ENCODE measurements at regions not wholly inside any gene's neighbourhood (a gene's known extent, or its start where the extent isn't known, plus 50 kb on each side); places are given as distances from the start of the nearest gene placed in this dataset.

DNA sequence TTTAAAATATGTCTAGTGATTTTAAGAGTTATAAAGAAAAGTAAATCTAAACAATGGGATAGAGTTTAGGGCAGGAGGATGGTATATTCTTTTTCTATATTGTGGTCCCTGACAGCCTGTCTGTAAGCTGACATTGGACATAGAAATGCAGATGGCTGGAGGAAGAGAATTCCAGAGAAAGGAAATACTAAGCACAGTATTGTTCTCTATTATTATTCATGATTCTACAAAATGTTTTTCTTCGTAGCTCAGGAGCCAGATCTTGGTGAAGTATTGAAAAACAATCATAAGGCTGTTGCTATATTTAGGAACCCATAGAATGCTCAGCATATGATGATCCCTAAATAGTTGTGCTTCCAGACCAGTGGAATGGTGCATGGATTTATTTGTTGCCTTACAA is 117.0 kb upstream of the FAM3C start:
- intact Hi-C loops (cut with micrococcal nuclease; ENCODE audit: unreplicated experiment): no loop called here
- DNase-seq (ENCODE audit: low spot score): no peak
- no peaks in the 10 kb centered on the region for H3K27me3 ChIP-seq (replicated peaks; ENCODE audit: insufficient read depth, low read depth, low read length, poor library complexity)
- H3K9me3 ChIP-seq (ENCODE audit: low read depth, low read length, poor library complexity, severe bottlenecking): peaks cover 11% of the 10 kb centered on the region
- POLR2A ChIA-PET (ENCODE audit: low non-redundant PET): no interaction called here
- no peaks in the 10 kb centered on the region for H3K36me3 ChIP-seq (ENCODE audit: insufficient read depth, low read length, poor library complexity, severe bottlenecking)
- no peaks in the 10 kb centered on the region for H3K4me1 ChIP-seq (ENCODE audit: insufficient read depth, low read length, poor library complexity, severe bottlenecking)
- CTCF ChIA-PET: no interaction called here
- H3K4me3 ChIP-seq (ENCODE audit: low read depth, low read length, poor library complexity, severe bottlenecking): no peak overlapping the region
- H3K27ac ChIP-seq (ENCODE audit: low read depth, low read length, poor library complexity, severe bottlenecking): no peak overlapping the region
- no TSS peak for BruUV-seq (replicated peaks)
- no peak for TF ChIP-seq EZH2 (IDR thresholded peaks at IDR 0.05; ENCODE audit: borderline replicate concordance, low read depth, low read length, poor library complexity, severe bottlenecking)
- TF ChIP-seq, protein P1, sequence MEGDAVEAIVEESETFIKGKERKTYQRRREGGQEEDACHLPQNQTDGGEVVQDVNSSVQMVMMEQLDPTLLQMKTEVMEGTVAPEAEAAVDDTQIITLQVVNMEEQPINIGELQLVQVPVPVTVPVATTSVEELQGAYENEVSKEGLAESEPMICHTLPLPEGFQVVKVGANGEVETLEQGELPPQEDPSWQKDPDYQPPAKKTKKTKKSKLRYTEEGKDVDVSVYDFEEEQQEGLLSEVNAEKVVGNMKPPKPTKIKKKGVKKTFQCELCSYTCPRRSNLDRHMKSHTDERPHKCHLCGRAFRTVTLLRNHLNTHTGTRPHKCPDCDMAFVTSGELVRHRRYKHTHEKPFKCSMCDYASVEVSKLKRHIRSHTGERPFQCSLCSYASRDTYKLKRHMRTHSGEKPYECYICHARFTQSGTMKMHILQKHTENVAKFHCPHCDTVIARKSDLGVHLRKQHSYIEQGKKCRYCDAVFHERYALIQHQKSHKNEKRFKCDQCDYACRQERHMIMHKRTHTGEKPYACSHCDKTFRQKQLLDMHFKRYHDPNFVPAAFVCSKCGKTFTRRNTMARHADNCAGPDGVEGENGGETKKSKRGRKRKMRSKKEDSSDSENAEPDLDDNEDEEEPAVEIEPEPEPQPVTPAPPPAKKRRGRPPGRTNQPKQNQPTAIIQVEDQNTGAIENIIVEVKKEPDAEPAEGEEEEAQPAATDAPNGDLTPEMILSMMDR (conservative IDR thresholded peaks at IDR 0.05; ENCODE audit: low read depth, low read length): no peak

DNA sequence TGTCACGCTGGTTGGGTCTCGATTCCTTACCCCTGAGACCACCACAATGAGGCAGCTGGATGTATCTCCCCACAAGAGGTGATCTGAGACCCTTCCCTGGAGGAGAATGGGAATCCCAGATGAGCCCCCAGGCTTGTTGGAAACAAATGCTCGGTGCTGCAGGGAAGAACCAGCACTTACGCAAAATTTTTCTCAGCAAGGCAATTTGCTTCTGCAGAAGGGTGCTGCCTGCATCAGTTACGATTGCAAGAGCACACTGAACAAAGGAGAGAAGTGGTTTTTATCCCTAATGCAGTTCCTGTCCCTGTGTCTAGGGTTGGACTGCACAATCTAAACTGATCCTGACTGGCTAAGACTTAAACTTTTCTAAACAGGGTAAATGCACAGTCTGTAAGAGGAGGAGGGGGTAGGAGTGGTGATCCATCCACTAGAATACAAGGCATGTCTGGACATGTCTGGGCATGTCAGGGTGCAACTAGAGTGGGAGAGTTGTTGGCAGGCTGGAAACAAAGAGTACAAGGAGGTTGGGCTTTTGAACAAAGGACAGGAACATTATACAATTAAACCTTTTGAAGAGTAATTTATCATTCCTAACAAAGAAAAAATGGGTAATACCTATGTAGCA is 114.9 kb upstream of the FAM3C start:
- no peak for DNase-seq (ENCODE audit: low spot score)
- intact Hi-C loops (cut with micrococcal nuclease; ENCODE audit: unreplicated experiment): no loop called here
- H3K27me3 ChIP-seq (replicated peaks; ENCODE audit: insufficient read depth, low read depth, low read length, poor library complexity): no peaks in the 10 kb centered on the region
- no peak overlapping the region for H3K4me3 ChIP-seq (ENCODE audit: low read depth, low read length, poor library complexity, severe bottlenecking)
- no peaks in the 10 kb centered on the region for H3K36me3 ChIP-seq (ENCODE audit: insufficient read depth, low read length, poor library complexity, severe bottlenecking)
- no peak overlapping the region for H3K27ac ChIP-seq (ENCODE audit: low read depth, low read length, poor library complexity, severe bottlenecking)
- H3K4me1 ChIP-seq (ENCODE audit: insufficient read depth, low read length, poor library complexity, severe bottlenecking): no peaks in the 10 kb centered on the region
- no TSS peak for BruUV-seq (replicated peaks)
- TF ChIP-seq, protein P1 (conservative IDR thresholded peaks at IDR 0.05; ENCODE audit: low read depth, low read length): no peak
- no peak for TF ChIP-seq EZH2 (IDR thresholded peaks at IDR 0.05; ENCODE audit: borderline replicate concordance, low read depth, low read length, poor library complexity, severe bottlenecking)
- POLR2A ChIA-PET (ENCODE audit: low non-redundant PET): no interaction called here
- CTCF ChIA-PET: no interaction called here
- H3K9me3 ChIP-seq (ENCODE audit: low read depth, low read length, poor library complexity, severe bottlenecking): peaks cover 18% of the 10 kb centered on the region

DNA sequence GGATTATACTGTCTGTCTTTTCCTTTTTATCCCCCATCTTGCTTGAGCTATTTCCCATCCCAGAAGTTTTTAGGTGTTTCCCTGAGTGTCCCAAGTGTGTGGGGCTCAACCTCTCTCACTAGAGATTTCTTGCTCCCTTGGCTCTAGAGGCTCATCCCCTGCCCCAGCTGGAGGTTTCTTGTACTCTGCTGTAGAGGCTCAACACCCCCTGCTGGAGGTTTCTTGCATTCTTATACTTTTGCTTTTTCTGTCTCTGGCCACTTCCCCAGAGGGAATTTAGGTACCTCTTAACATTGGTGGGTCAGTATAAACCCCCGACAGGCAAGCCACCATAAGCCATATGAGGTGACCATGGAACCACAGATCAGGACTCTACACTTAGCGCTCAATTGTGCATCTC is 114.2 kb upstream of the FAM3C start:
- H3K36me3 ChIP-seq (ENCODE audit: insufficient read depth, low read length, poor library complexity, severe bottlenecking): no peaks in the 10 kb centered on the region
- H3K9me3 ChIP-seq (ENCODE audit: low read depth, low read length, poor library complexity, severe bottlenecking): peaks cover 25% of the 10 kb centered on the region
- BruUV-seq (replicated peaks): no TSS peak
- ChIA-PET CTCF (no interaction called here), POLR2A (ENCODE audit: low non-redundant PET) (no interaction called here)
- H3K27me3 ChIP-seq (replicated peaks; ENCODE audit: insufficient read depth, low read depth, low read length, poor library complexity): no peaks in the 10 kb centered on the region
- DNase-seq (ENCODE audit: low spot score): no peak
- H3K27ac ChIP-seq (ENCODE audit: low read depth, low read length, poor library complexity, severe bottlenecking): no peak overlapping the region
- H3K4me1 ChIP-seq (ENCODE audit: insufficient read depth, low read length, poor library complexity, severe bottlenecking): no peaks in the 10 kb centered on the region
- intact Hi-C loops (cut with micrococcal nuclease; ENCODE audit: unreplicated experiment): no loop called here
- no peak for TF ChIP-seq EZH2 (IDR thresholded peaks at IDR 0.05; ENCODE audit: borderline replicate concordance, low read depth, low read length, poor library complexity, severe bottlenecking)
- TF ChIP-seq, protein P1 (conservative IDR thresholded peaks at IDR 0.05; ENCODE audit: low read depth, low read length): 0 out of 2 replicates have a peak, but pooled peaks have one; percentile 10
- H3K4me3 ChIP-seq (ENCODE audit: low read depth, low read length, poor library complexity, severe bottlenecking): no peak overlapping the region

Data from A673 (cell line).